H1 (cell line): ENCODE measurements at regions not wholly inside any gene's neighbourhood (a gene's known extent, or its start where the extent isn't known, plus 50 kb on each side); places are given as distances from the start of the nearest gene placed in this dataset.
A peak's percentile ranks its signal among the peaks of the same experiment; 100 is the strongest.

Experiments
- CTCF ChIA-PET: fragments of 300-600 bp; sonication (Branson Sonifier 250); formaldehyde crosslinking; loops from one replicate; lab custom pipeline; 2021; ENCODE audit not compliant: partially characterized antibody; lab: Charles Lee
- POLR2A ChIA-PET: fragments of 300-600 bp; sonication (Branson Sonifier 250); formaldehyde crosslinking; loops from one replicate; lab custom pipeline; 2021; ENCODE audit warnings: inconsistent platforms; ENCODE audit not compliant: partially characterized antibody; lab: Charles Lee
- DNase-seq, 2 experiments: peaks; one replicate each; pipeline versions ENCODE4 v3.0.0 to v3.0.0-alpha.2; 2010 to 2022; ENCODE audit warnings: low spot score in 2 of 2, low read depth in 1 of 2, mixed read lengths in 1 of 2
- FAIRE-seq: peaks from 2 replicates; lab custom pipeline; 2011; peaks lifted over from hg19 to GRCh38; lab: Jason Lieb, UNC
- H2AFZ ChIP-seq: 2 replicates; pipeline ENCODE4 v1.8.1; 2012; ENCODE audit warnings: low read length, inconsistent platforms
- H2AK5ac ChIP-seq: 2 replicates; pipeline ENCODE4 v1.6.1; 2013; ENCODE audit warnings: low read depth, low read length
- H2BK120ac ChIP-seq: replicated peaks from 2 replicates; pipeline ENCODE3; 2013; ENCODE audit warnings: low read depth, low read length, inconsistent platforms
- H2BK12ac ChIP-seq: 2 replicates; pipeline ENCODE4 v1.6.1; 2013; ENCODE audit warnings: low read depth, low read length
- H2BK15ac ChIP-seq: 2 replicates; pipeline ENCODE4 v1.6.1; 2013; ENCODE audit warnings: low read length
- H2BK20ac ChIP-seq: 2 replicates; pipeline ENCODE4 v1.6.1; 2013; ENCODE audit warnings: low read length
- H2BK5ac ChIP-seq: 2 replicates; pipeline ENCODE4 v1.6.1; 2013; ENCODE audit warnings: low read depth, low read length
- H3K14ac ChIP-seq: 2 replicates; pipeline ENCODE4 v1.6.1; 2013; ENCODE audit warnings: inconsistent platforms; ENCODE audit not compliant: insufficient read length
- H3K18ac ChIP-seq: 2 replicates; pipeline ENCODE4 v1.6.1; 2013; ENCODE audit warnings: low read length; ENCODE audit errors: extremely low read depth
- H3K23ac ChIP-seq: 2 replicates; pipeline ENCODE4 v1.6.1; 2013; ENCODE audit warnings: inconsistent platforms; ENCODE audit not compliant: insufficient read length
- H3K23me2 ChIP-seq: 2 replicates; pipeline ENCODE4 v1.6.1; 2013; ENCODE audit warnings: low read depth, low read length
- H3K27ac ChIP-seq: 2 replicates; pipeline ENCODE4 v1.6.1; 2011; ENCODE audit warnings: low read depth, low read length, inconsistent platforms
- H3K27me3 ChIP-seq, 4 experiments: replicated peaks in 1 of 4; 1 replicate in 1 of 4; 2 replicates in 3 of 4; pipeline versions ENCODE4 v1.6.1 to v1.8.1; 2011 to 2013; ENCODE audit warnings: low read length in 3 of 4, mild to moderate bottlenecking in 3 of 4, inconsistent platforms in 2 of 4, mixed read lengths in 2 of 4, moderate library complexity in 1 of 4; ENCODE audit not compliant: control insufficient read depth in 3 of 4, insufficient read depth in 3 of 4; ENCODE audit errors: extremely low read depth in 1 of 4
- H3K36me3 ChIP-seq, 4 experiments: 2 replicates each; pipeline versions ENCODE4 v1.6.1 to v1.8.1; 2011 to 2013; ENCODE audit warnings: mild to moderate bottlenecking in 4 of 4, low read length in 3 of 4, moderate library complexity in 2 of 4, control low read depth in 1 of 4, inconsistent platforms in 1 of 4; ENCODE audit not compliant: insufficient read depth in 4 of 4, control insufficient read depth in 2 of 4
- H3K4ac ChIP-seq: replicated peaks from 2 replicates; pipeline ENCODE3; 2013; ENCODE audit warnings: low read length, low read depth, mixed read lengths, inconsistent platforms; ENCODE audit not compliant: insufficient read length
- H3K4me1 ChIP-seq, 4 experiments: replicated peaks in 1 of 4; 1 replicate in 1 of 4; 2 replicates in 3 of 4; pipeline versions ENCODE4 v1.6.1 to v1.8.1; 2011 to 2013; ENCODE audit warnings: low read length in 3 of 4, inconsistent platforms in 2 of 4, mixed read lengths in 1 of 4; ENCODE audit not compliant: insufficient read depth in 4 of 4, control insufficient read depth in 3 of 4
- H3K4me2 ChIP-seq, 2 experiments: 2 replicates each; pipeline versions ENCODE4 v1.6.1 to v1.8.1; 2011 to 2013; ENCODE audit warnings: low read depth in 2 of 2, low read length in 2 of 2, control low read depth in 1 of 2, inconsistent platforms in 1 of 2, mild to moderate bottlenecking in 1 of 2; ENCODE audit not compliant: insufficient read depth in 1 of 2
- H3K4me3 ChIP-seq, 4 experiments: fragments of 200-600, 300-600 bp in 1 of 4; sonication (generic), shearing (Covaris generic), sonication (Bioruptor Twin) in 1 of 4; 2 replicates each; pipeline versions ENCODE4 v1.5.1 to v1.8.1; 2011 to 2016; ENCODE audit warnings: low read length in 4 of 4, low read depth in 3 of 4, control low read depth in 2 of 4, inconsistent platforms in 2 of 4, mild to moderate bottlenecking in 2 of 4, mixed read lengths in 1 of 4, moderate library complexity in 1 of 4; ENCODE audit not compliant: insufficient read depth in 2 of 4; ENCODE audit errors: extremely low read depth in 1 of 4
- H3K56ac ChIP-seq: replicated peaks from 2 replicates; pipeline ENCODE3; 2013; ENCODE audit warnings: low read depth, mild to moderate bottlenecking, mixed read lengths, low read length, inconsistent platforms; ENCODE audit not compliant: insufficient read length
- H3K79me1 ChIP-seq: 2 replicates; pipeline ENCODE4 v1.6.1; 2013; ENCODE audit warnings: low read depth, low read length, control low read depth
- H3K79me2 ChIP-seq, 2 experiments: 2 replicates each; pipeline versions ENCODE4 v1.6.1 to v1.8.1; 2012 to 2013; ENCODE audit warnings: low read length in 2 of 2, mild to moderate bottlenecking in 2 of 2, inconsistent platforms in 1 of 2; ENCODE audit not compliant: insufficient read depth in 2 of 2, control insufficient read depth in 1 of 2
- H3K9ac ChIP-seq, 4 experiments: replicated peaks in 1 of 4; 1 replicate in 1 of 4; 2 replicates in 3 of 4; pipeline versions ENCODE4 v1.6.1 to v1.8.1; 2011 to 2013; ENCODE audit warnings: low read depth in 3 of 4, low read length in 3 of 4, control low read depth in 2 of 4, mild to moderate bottlenecking in 2 of 4, moderate library complexity in 2 of 4, inconsistent platforms in 1 of 4; ENCODE audit errors: extremely low read depth in 1 of 4
- H3K9me3 ChIP-seq, 2 experiments: 2 replicates each; pipeline versions ENCODE4 v1.6.1 to v1.8.1; 2012 to 2013; ENCODE audit warnings: mild to moderate bottlenecking in 2 of 2, moderate library complexity in 2 of 2, control low read depth in 1 of 2, inconsistent platforms in 1 of 2, low read depth in 1 of 2, low read length in 1 of 2, mixed read lengths in 1 of 2; ENCODE audit not compliant: insufficient read depth in 2 of 2
- H4K20me1 ChIP-seq, 2 experiments: replicated peaks in 1 of 2; 2 replicates each; pipeline versions ENCODE3 to v1.8.1; 2011 to 2013; ENCODE audit warnings: inconsistent platforms in 2 of 2, low read length in 2 of 2, mild to moderate bottlenecking in 1 of 2; ENCODE audit not compliant: insufficient read depth in 2 of 2, control insufficient read depth in 1 of 2
- H4K5ac ChIP-seq: 2 replicates; pipeline ENCODE4 v1.6.1; 2013; ENCODE audit warnings: low read length, low read depth, mixed read lengths, inconsistent platforms; ENCODE audit not compliant: insufficient read length
- H4K8ac ChIP-seq: 2 replicates; pipeline ENCODE4 v1.8.0; 2013; ENCODE audit warnings: mild to moderate bottlenecking, moderate library complexity, low read length, inconsistent platforms; ENCODE audit not compliant: insufficient read depth; ENCODE audit errors: extremely low read depth
- H4K91ac ChIP-seq: replicated peaks from 2 replicates; pipeline ENCODE3; 2013; ENCODE audit warnings: low read length, mixed read lengths, inconsistent platforms; ENCODE audit not compliant: insufficient read length
- MAFK ChIP-seq: IDR thresholded peaks from 2 replicates; pipeline ENCODE4 v1.6.1; 2012; ENCODE audit warnings: low read depth, mild to moderate bottlenecking, improper control_type of control experiment, low read length
- SIRT6 ChIP-seq: IDR thresholded peaks from one replicate; pipeline ENCODE4 v1.7.1; 2012; ENCODE audit warnings: low read length, inconsistent platforms
- WGBS, 2 experiments: shearing (Covaris generic) in 1 of 2; methylation state at CpG; one replicate each; pipeline versions ENCODE4 v1.1.6 to v1.1.7; 2013 to 2015; ENCODE audit warnings: low lambda C conversion rate in 2 of 2, mixed read lengths in 2 of 2, inconsistent platforms in 1 of 2, low coverage in 1 of 2, missing lambda C conversion rate in 1 of 2; ENCODE audit not compliant: insufficient replicate concordance in 2 of 2, insufficient coverage in 1 of 2, insufficient read length in 1 of 2; ENCODE audit errors: extremely low coverage in 1 of 2, missing lambda C conversion rate in 1 of 2; 5-methylcytosine and 5-hydroxymethylcytosine counted together

GRCh38 chr7:38060637-38061036, 117.4 kb upstream of the STARD3NL start:
- Histone ChIP-seq H3K27ac (no peak overlapping the region), H2BK12ac (no peak overlapping the region), H2BK120ac (no peak overlapping the region), H4K91ac (no peak overlapping the region), H2BK15ac (no peak overlapping the region), H2BK20ac (no peak overlapping the region), H3K23ac (no peak overlapping the region), H3K18ac (no peak overlapping the region), H3K4me2 (no peak overlapping the region), H3K23me2 (no peaks in the 10 kb centered on the region), H4K5ac (no peak overlapping the region), H3K79me1 (no peaks in the 10 kb centered on the region), H3K79me2 (no peaks in the 10 kb centered on the region), H4K8ac (no peak overlapping the region), H3K14ac (no peak overlapping the region), H2AK5ac (no peak overlapping the region), H3K9me3 (no peaks in the 10 kb centered on the region), H2BK5ac (no peak overlapping the region), H3K4me3 (no peak overlapping the region), H4K20me1 (no peaks in the 10 kb centered on the region), H3K4ac (no peak overlapping the region), H3K56ac (no peak overlapping the region), H3K27me3 (no peaks in the 10 kb centered on the region), H3K9ac (no peak overlapping the region), H3K4me1 (no peaks in the 10 kb centered on the region), H3K36me3 (no peaks in the 10 kb centered on the region), H2AFZ (no peak overlapping the region)
- FAIRE-seq (no peak), DNase-seq (no peak)
- CTCF ChIA-PET, result interaction anchor here (2.6 kb wide), 1 partner anchor 10 kb away, joined by 14 read pairs; no protein-coding TSS in a partner anchor
- POLR2A ChIA-PET, result no interaction called here
- 87% methylated on average over 1 of the region's 1 CpG; no CpG with 5 or more reads in 1 of the 2 experiments for WGBS, 2 experiments
- no peak for TF ChIP-seq SIRT6
- peak; percentile 54; the same call in 1 of the 2 replicates for TF ChIP-seq MAFK
